ENCODE measurements at regions not wholly inside any gene's neighbourhood (a gene's known extent, or its start where the extent isn't known, plus 50 kb on each side); places are given as distances from the start of the nearest gene placed in this dataset.

- DNase-seq (ENCODE audit: low read depth): no peak
These were observed 73.6 kb upstream of the BDNF start for GRCh38 chr11:27773884-27774283.

- DNase-seq (ENCODE audit: low read depth): no peak
These were observed 71.3 kb upstream of the BDNF start for GRCh38 chr11:27771516-27771915.

GRCh38 chr11:27770576-27770975, 70.3 kb upstream of the BDNF start:
- no peak for DNase-seq (ENCODE audit: low read depth)

DNA sequence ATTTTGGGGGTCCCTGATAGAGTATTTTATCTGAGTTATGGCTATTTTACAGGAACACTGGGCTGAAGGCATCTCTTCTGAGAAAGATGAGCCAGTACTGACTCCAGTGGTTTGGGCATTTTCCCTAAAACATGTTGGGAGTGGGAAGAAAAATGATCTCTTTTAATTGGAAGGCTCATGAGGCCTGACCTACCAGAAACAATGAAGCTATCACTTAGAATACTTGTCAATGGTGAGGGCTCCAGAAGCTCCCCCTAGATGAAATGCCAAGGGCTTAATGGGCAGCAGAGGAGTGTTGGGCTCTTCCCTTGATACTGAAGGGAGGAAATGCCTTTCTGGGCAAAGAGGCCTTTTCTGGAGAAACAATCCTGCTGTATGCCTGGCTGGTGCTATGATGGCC, 63.5 kb upstream of the BDNF start:
- no peak for DNase-seq (ENCODE audit: low read depth)

DNA sequence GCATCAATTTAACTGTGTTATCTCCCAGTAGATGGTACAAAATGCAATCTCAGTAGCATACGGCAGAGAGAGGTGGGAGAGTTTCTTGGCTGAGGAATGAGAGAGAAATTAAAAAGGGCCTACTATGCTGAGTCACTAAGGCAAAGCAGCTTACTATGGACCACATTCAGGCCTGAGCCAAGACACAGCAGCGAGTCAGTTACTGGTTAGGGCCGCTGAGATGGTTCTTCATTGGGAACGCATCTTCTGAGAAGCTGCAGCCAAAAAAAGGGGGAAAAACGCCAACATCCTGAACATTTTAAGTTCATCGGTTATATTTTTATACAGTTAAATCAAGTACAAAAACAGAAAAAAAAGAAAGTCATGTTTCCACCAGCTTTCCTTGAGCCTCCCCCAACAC, 61.1 kb upstream of the BDNF start:
- no peak for DNase-seq (ENCODE audit: low read depth)

GRCh38 chr11:27757953-27758352, 57.7 kb upstream of the BDNF start:
- DNase-seq (ENCODE audit: low read depth): no peak

DNA sequence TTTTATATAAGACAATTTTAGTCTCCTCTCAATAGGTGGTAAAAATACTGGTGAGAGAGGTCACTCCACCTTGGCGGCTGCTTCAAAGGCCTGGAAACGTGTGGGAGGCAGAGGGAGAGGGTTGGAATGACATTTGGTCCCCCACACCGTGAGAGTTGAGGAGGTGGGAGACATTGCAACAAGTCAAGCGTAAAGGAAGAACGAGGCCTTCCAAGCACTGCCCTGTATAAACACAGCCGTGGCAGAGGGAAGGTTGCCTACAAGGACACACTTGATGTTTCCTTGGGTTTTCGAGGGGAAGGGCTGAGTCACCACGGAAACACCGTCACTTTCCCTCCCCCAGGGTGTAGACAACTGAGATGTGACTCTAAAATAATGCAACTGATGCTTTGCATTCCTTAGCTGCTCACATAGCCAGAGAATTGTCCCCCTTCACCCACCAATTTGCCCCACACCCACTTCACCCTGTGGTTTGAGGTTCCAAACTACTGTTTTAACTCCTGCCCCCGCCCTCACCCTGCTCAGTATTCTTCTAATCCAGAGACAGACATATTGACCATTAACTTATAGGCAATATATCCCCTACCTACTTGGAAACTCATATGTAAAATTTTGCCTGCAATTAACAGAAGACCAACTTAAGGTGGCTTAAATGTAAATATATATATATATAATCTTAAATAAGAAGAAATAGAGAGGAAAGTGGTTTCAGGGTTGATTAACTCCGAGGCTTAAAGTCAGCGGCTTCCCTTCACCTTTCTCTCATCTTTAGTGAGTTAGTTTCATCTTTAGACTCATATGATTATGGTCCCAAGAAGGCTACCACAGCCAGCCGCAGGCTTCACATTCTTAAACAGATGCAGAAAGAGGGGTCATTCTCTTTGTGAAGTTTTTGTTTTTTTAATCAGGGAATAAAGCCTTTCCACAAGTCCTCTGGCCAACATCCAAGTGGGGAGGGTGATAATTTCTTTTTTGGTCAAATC, 54.1 kb upstream of the BDNF start:
- DNase-seq (ENCODE audit: low read depth): no peak

All from forelimb muscle (tissue), 1 donor.